AG04450 (cell line): ENCODE measurements at regions not wholly inside any gene's neighbourhood (a gene's known extent, or its start where the extent isn't known, plus 50 kb on each side); places are given as distances from the start of the nearest gene placed in this dataset.

Source experiments
- CTCF ChIA-PET: fragments of 300-600, 350-600 bp; formaldehyde crosslinking; extraction: SDS; loops from one replicate; lab custom pipeline; 2022; ENCODE audit warnings: antibody characterized with exemption, inconsistent platforms; lab: Charles Lee
- POLR2A ChIA-PET: fragments of 350-600 bp; formaldehyde crosslinking; extraction: SDS; loops from one replicate; lab custom pipeline; 2021; ENCODE audit warnings: antibody characterized with exemption, inconsistent platforms; lab: Yijun Ruan, JAX
- DNase-seq: peaks from one replicate; pipeline ENCODE4 v3.0.0-alpha.2; 2011; ENCODE audit warnings: low read depth, low spot score
- H3K27ac ChIP-seq: one replicate; pipeline ENCODE4 v1.5.1; 2012; ENCODE audit warnings: low read depth, low read length, control low read depth
- H3K27me3 ChIP-seq: one replicate; pipeline ENCODE4 v1.6.0; 2012; ENCODE audit warnings: low read length; ENCODE audit not compliant: control insufficient read depth, insufficient read depth
- H3K4me3 ChIP-seq: 2 replicates; pipeline ENCODE4 v1.5.1; 2011; ENCODE audit warnings: mild to moderate bottlenecking, low read depth, low read length, control low read depth
- H3K9me3 ChIP-seq: 2 replicates; pipeline ENCODE4 v1.5.1; 2012; ENCODE audit warnings: low read length; ENCODE audit not compliant: control insufficient read depth, insufficient read depth
- TF ChIP-seq, protein P1 (sequence below): IDR thresholded peaks from 2 replicates; pipeline ENCODE4 v1.5.1; 2011; ENCODE audit warnings: low read depth, low read length, control low read depth, inconsistent platforms

DNA sequence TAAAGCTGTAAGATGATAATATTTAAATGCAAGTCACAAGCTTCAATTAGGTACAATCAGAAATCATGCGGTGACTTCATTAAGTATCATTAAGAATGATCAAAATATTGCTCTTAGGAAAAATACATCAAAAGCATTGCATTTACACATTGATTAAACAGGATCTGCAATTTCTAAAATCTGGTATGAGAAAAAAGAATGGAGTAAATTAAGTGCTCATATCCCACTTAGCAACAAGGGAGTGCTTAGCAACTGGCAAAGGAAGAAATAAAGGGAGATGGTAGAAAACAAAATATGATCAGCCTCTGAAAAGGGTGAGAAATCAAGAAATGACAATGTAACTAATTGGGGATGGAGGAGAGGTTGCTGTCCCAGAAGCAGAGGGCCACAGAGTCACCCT, 1918.2 kb upstream of the PIK3C3 start:
- ChIA-PET POLR2A (no interaction called here), CTCF (no interaction called here)
- no peaks in the 10 kb centered on the region for H3K27me3 ChIP-seq
- TF ChIP-seq, protein P1, sequence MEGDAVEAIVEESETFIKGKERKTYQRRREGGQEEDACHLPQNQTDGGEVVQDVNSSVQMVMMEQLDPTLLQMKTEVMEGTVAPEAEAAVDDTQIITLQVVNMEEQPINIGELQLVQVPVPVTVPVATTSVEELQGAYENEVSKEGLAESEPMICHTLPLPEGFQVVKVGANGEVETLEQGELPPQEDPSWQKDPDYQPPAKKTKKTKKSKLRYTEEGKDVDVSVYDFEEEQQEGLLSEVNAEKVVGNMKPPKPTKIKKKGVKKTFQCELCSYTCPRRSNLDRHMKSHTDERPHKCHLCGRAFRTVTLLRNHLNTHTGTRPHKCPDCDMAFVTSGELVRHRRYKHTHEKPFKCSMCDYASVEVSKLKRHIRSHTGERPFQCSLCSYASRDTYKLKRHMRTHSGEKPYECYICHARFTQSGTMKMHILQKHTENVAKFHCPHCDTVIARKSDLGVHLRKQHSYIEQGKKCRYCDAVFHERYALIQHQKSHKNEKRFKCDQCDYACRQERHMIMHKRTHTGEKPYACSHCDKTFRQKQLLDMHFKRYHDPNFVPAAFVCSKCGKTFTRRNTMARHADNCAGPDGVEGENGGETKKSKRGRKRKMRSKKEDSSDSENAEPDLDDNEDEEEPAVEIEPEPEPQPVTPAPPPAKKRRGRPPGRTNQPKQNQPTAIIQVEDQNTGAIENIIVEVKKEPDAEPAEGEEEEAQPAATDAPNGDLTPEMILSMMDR = no peak
- DNase-seq = no peak
- no peak overlapping the region for H3K27ac ChIP-seq
- H3K4me3 ChIP-seq = no peak overlapping the region
- no peaks in the 10 kb centered on the region for H3K9me3 ChIP-seq

DNA sequence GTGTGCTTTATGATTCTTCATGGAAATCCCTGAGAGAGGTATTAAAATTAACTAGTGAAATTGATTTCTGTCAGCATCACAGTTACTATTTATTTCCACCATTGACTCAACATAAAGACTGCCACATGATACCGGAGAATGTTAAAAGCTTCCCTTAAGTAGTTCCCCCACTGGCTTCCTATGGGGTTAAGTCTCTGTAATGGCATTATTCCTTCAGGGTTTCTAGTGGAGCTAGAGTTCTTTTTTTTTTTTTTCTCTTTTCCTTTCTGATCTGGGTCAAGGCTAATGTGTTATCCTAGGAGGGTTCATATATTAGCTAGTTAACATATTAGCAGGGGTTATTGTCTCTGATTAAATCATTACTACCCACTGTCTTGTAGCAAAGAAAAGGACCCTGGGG, 1919.1 kb upstream of the PIK3C3 start:
- Histone ChIP-seq H3K27me3 (no peaks in the 10 kb centered on the region), H3K9me3 (no peaks in the 10 kb centered on the region), H3K4me3 (no peak overlapping the region), H3K27ac (no peak overlapping the region)
- ChIA-PET CTCF (no interaction called here), POLR2A (no interaction called here)
- DNase-seq = no peak
- TF ChIP-seq, protein P1 = no peak

DNA sequence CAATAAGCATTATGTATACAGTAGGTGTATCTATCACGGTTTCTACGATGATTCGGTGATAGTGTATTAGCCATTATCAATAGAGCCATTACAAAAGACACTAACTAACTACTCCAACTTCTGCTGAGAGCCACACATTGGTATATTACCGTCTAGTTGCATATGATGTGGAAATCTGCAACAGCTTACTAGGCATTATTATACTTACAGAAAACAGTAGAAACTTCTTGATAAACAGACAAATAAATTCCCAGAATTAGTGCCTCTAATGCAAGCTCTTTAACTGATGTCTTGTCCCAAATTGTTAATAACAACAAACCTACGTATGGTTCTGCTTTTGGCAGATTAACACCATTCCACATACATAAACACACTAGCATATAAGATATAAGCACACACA, 1923.0 kb upstream of the PIK3C3 start:
- TF ChIP-seq, protein P1 = no peak
- CTCF ChIA-PET = no interaction called here
- POLR2A ChIA-PET = no interaction called here

DNA sequence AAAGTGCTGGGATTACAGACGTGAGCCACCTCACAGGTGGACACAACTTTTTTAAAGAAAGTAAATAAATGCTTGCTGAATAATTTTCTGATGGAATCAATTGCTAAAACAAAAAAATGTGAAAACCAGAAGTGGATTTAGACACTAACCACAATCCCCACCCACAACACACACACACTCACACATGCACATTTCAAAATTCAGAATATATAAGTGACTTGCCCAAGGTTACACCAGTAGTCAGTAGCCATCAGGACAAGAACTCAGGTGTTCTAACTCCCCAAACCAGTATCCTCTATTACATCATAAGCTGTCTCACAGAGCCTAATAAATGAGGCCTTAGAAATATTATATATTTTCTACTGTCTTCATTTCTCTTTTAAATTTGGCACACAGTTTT, 1923.6 kb upstream of the PIK3C3 start:
- Histone ChIP-seq H3K4me3 (no peak overlapping the region), H3K27ac (no peak overlapping the region), H3K27me3 (no peaks in the 10 kb centered on the region), H3K9me3 (no peaks in the 10 kb centered on the region)
- no peak for DNase-seq
- ChIA-PET CTCF (no interaction called here), POLR2A (no interaction called here)
- TF ChIP-seq, protein P1 = no peak

More for the DNA sequence above, 1923.0 kb upstream of the PIK3C3 start:
- no peak for DNase-seq
- Histone ChIP-seq H3K27ac (no peak overlapping the region), H3K9me3 (no peaks in the 10 kb centered on the region), H3K4me3 (no peak overlapping the region), H3K27me3 (no peaks in the 10 kb centered on the region)

DNA sequence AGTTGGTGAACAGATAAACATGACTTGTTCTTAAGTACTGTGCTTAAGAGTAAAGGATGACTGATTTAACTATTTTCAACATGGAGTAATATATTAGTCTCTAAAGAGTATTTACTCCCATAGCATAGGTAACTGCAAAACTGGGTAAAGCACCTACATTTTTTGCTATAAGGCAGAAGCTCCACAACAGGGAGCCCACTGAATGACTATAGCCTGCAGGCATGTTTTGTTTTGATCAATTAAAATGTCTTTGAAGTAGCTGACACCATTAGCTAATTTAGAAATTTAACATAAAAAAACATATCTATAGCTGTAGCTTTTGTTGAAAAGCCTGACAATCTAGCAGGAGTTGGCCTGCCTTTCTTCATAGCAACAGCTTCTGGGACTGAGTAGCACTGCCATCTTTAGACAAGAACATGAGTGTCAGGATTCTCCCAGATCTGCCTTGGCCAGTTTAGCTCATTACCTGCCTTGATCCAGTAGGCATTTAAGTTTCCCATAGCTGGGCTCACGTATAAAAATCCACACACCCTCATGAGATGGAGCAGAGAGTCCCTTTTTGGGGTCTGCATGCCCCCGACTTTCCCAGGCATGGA, 1935.1 kb upstream of the PIK3C3 start:
- ChIA-PET CTCF (no interaction called here), POLR2A (no interaction called here)
- Histone ChIP-seq H3K9me3 (no peaks in the 10 kb centered on the region), H3K27ac (no peak overlapping the region), H3K4me3 (no peak overlapping the region), H3K27me3 (no peaks in the 10 kb centered on the region)
- DNase-seq = no peak
- TF ChIP-seq, protein P1 = no peak
